HG03457 (cell line): ENCODE measurements at regions not wholly inside any gene's neighbourhood (a gene's known extent, or its start where the extent isn't known, plus 50 kb on each side); places are given as distances from the start of the nearest gene placed in this dataset.

Experiments
- ATAC-seq: cut with Tn5 transposase; IDR thresholded peaks from one replicate; pipeline ENCODE4 v1.9.1; 2021; ENCODE audit warnings: moderate number of reproducible peaks; ENCODE audit not compliant: unreplicated experiment

DNA sequence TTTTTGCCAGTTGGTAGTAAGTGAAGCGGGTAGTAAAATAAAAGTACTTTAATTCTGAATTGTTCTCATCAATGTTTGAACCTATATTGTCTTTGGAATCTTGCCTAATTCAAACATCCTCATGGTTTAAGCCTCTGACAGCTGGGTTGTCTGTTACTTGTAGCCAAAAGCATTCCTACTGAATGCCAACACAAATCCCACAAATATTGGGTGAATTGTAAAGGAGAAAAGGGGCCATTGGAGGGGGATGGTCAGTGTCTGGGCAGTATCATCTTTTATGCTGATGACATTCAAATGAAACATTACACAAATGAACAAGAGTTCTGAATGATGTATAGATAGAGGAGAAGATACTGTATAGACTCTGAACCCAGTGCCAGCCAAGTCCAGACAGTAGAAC lies 309.5 kb downstream of the OSTF1 start:
- no peak for ATAC-seq

- ATAC-seq: no peak
These were observed 320.1 kb downstream of the OSTF1 start for GRCh38 chr9:75408391-75408790.

DNA sequence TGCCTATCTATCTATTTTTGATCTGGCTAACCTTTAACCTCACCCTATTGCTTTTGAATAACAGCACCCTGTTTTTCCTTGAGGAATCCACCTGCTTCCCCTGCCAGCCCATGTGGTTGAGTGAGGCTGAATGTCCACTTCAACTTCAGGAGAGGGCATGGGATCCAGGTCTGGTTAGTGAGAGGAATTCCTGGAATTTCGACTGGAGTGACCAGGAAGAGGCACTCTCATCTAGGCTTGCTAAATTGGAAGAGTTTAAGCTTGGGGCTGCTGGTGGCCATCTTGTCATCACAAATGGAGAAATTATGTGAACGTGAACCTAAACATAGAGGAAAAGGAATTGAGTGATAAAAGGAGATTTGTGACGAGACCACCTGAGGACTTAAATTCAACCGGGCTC lies 322.1 kb downstream of the OSTF1 start:
- ATAC-seq: no peak

DNA sequence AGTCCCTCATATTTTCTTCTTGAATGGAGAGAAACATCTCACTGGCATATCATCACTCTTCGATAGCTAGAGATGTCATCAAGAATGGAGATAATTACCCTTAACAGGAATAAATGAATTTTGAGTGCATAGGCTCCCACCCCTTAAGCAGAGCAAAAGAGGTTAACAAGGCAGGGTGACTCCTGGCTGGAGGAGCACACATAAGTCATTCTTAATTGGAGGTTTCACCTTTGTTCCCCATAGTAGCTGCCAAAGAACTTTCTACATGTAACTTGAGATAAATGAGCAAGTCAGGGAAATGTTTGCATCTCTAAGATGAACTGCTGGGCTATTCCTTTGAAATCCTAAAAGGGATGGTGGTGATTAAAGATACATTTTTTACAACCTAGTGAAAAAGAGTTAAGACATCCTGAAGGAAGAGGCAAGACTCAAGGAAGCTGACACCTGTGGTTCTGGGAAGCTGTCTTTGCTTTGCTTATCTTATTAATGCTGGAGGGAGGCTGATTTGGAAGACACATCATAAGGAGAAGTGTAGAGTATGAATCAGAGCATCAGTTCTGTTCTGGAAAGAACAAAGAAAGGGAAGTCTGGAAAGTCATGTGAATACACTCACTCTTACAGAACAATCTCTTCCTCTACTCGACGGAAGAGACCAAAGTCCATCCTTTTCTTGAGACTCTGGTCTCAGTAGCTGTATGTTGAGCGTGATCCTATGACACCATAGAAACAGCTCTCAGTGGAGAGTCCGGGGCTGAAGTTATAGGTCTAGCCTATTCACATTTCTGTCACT lies 326.3 kb downstream of the OSTF1 start:
- no peak for ATAC-seq

DNA sequence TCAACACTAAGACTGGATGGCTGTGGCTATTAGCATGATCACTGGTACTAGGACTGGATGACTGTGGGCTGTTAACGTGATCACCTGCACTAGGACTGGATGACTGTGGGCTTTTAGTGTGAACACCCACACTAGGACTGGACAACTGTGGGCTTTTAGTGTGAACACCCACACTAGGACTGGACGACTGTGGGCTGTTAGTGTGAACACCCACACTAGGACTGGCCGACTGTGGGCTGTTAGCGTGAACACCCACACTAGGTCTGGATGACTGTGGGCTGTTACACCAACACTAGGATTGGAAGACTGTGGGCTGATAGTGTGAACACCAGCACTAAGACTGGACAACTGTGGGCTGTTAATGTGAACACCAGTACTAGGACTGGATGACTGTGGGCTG lies 329.2 kb downstream of the OSTF1 start:
- ATAC-seq: no peak

DNA sequence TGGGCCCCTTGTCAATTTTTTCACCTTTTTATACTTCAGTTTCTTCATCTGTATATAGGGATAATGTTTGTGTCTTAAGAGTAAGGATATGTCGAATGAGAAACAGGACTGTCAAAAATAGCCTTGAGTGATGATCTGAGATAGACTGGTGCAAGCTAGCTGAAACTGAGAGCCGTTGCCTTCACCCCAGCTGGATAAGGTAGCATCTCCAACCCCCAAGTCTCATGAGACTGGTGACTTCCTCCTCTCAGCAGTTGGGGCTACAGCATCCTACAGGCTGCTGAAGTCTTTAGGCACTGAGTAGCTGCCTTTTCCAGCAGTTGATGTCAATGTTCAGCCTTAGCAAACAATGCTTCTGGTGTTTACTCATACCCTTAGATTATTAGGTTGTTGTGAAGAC lies 330.2 kb downstream of the OSTF1 start:
- no peak for ATAC-seq

DNA sequence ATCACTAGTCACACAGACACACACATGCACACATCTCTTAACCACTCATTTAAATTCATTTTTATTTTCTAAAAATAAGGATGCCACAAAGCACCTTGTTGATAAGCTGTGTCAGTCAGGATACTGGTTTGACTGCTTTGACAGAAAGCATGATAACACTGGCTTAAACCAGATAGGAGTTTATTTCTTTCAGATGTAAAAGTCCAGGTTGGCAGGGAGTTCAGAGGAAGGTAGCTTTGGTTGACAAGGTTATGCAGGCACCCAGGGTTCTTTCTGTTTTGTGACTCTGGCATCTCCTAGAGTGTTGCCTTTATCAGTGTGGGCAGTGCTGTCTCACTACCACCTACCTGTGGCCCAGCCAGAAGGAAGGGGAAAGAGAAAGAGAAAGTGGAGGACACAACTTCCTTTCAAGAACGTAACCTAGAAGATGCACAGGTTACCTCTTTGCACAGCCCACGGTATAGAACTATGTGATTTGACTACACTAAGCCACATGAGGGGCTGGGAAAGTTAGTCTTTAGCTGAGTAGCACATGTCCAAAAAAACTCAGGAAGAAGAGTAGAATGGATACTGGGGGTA lies 334.7 kb downstream of the OSTF1 start:
- ATAC-seq: no peak

GRCh38 chr9:75429531-75430475 lies 341.5 kb downstream of the OSTF1 start:
- no peak for ATAC-seq

DNA sequence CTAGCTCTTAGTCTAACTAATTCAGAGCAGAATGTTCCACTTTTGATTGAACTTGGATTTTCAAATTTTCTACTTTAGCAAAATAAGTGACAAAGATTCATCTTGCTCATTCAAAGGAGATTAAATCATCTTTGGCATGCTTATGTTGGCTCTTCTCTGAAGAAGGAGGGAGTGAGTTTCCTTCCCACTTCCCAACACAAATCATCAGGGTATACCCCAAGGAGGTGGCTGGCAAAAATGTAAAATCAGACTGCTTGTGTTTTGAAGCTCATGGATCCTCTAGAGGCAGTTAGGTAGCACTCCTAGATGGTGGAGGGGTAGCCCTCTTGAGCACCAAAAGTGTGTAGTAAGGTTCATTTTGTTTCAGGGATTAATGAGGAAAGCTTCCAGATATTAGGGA lies 343.1 kb downstream of the OSTF1 start:
- no peak for ATAC-seq

DNA sequence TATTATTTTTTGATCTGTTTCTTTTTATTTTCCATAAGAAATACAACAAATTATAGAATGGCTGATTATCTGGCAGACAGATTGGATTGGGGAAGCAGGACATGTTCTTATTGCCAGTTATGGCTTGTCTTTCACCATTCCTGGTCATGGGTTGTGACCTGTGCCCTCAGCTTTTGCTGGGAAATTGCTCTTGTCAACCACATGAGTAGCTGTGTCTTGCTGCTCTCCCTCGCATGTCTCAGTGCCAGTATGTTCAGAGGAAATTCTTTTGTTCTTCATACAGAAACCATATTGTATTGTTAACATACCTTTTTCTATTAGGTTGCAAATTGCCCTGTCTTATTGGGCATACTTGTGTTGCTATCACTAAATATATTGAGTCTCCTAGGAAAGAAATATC lies 344.1 kb downstream of the OSTF1 start:
- ATAC-seq: no peak

- ATAC-seq: no peak
These were observed 344.6 kb downstream of the OSTF1 start for GRCh38 chr9:75432888-75433287.

GRCh38 chr9:75438716-75439115 lies 350.4 kb downstream of the OSTF1 start:
- no peak for ATAC-seq

DNA sequence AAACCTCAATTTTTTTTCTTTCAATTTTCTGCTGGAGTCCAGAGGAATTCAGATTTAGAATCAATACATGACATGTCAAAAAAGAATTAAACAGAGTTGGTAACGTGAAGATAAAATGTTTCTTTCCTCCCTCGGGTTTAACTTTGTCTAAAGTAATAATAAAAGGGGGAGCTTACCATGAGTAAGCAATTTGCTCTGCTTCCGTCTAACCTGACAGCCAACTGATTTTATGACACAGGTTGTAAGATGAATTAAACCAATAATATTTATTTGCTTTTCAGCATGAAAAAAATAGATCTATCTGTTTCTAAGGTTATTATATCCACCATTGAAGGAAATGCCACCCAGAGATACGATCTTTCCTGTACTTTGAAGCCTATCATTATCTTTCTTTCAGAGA lies 352.6 kb downstream of the OSTF1 start:
- ATAC-seq: no peak

- no peak for ATAC-seq
These were observed 356.8 kb downstream of the OSTF1 start for GRCh38 chr9:75445144-75445543.

DNA sequence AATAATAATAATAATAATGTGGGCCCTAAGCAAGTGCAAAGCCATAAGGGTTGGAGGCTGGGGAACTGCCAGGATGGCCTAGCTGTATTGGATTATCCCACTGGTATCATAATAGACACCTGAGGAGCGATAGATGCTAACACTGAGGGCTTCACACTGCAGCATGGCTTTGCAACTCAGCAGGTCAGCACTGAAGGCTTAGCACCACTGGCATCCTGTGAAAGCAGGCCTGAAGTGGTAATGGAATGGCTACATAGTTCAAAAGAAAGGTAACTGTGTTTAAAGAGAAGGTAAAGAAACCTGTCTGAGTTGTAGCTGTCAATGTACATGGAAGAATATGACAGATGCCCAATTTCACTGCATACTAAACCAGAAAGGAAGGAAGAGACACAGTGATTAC lies 359.0 kb downstream of the OSTF1 start:
- no peak for ATAC-seq

- no peak for ATAC-seq
These were observed 360.0 kb downstream of the OSTF1 start for GRCh38 chr9:75448281-75448680.

GRCh38 chr9:75448955-75449354 lies 360.6 kb downstream of the OSTF1 start:
- no peak for ATAC-seq

- no peak for ATAC-seq
These were observed 362.7 kb downstream of the OSTF1 start for GRCh38 chr9:75451045-75451444.

DNA sequence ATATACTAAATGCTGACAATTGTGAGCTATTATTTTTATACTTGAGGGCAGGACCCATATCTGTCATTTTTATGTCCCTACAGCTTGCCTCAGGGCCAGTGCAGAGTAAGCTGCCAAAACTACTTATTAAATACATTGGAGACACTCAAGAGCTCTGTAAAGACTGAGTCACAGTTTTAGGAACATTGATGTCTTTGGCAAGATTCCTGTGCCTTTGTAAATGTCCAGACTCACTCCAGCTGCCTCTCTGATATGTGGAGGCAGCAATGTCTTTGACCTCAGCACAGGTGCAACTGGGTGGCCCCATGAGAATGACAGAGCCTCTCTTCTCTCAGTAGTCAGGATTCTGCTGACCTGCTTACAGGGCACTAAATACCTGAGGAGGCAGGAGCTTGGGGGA lies 363.2 kb downstream of the OSTF1 start:
- no peak for ATAC-seq

GRCh38 chr9:75452512-75452911 lies 364.2 kb downstream of the OSTF1 start:
- no peak for ATAC-seq

- ATAC-seq: no peak
These were observed 365.7 kb downstream of the OSTF1 start for GRCh38 chr9:75454043-75454442.

- ATAC-seq: no peak
These were observed 366.6 kb downstream of the OSTF1 start for GRCh38 chr9:75454891-75455290.
